WTC11 (cell line): ENCODE measurements at regions not wholly inside any gene's neighbourhood (a gene's known extent, or its start where the extent isn't known, plus 50 kb on each side); places are given as distances from the start of the nearest gene placed in this dataset.

Experiments used
- ATAC-seq: fragments of 200-7000 bp; cut with Tn5 transposase; 2 replicates; pipeline ENCODE4 v1.10.0; 2021; ENCODE audit warnings: mild to moderate bottlenecking, moderate library complexity
- CTCF ChIA-PET: fragments of 300-600 bp; sonication (Branson Sonifier 250); formaldehyde crosslinking; loops from one replicate; lab custom pipeline; 2021; ENCODE audit warnings: antibody characterized with exemption; lab: Charles Lee
- POLR2A ChIA-PET: fragments of 350-600 bp; sonication (Branson Sonifier 250); formaldehyde crosslinking; loops from one replicate; lab custom pipeline; 2021; ENCODE audit warnings: antibody characterized with exemption; lab: Charles Lee
- DNase-seq: peaks from one replicate; pipeline ENCODE4 v3.0.0; 2021; ENCODE audit warnings: low spot score
- H3K27ac Mint-ChIP-seq: 2 replicates; pipeline ENCODE4 v1.8.0; 2021; ENCODE audit warnings: mixed read lengths
- H3K27me3 Mint-ChIP-seq: 2 replicates; pipeline ENCODE4 v1.8.0; 2021; ENCODE audit warnings: low read depth, mild to moderate bottlenecking, moderate library complexity, mixed read lengths
- H3K36me3 Mint-ChIP-seq: 2 replicates; pipeline ENCODE4 v1.8.0; 2021; ENCODE audit warnings: mixed read lengths
- H3K4me1 Mint-ChIP-seq: 2 replicates; pipeline ENCODE4 v1.8.0; 2022; ENCODE audit warnings: mixed read lengths
- H3K4me3 Mint-ChIP-seq: 2 replicates; pipeline ENCODE4 v1.8.0; 2021; ENCODE audit warnings: mild to moderate bottlenecking, moderate library complexity, mixed read lengths
- H3K9me3 Mint-ChIP-seq: 2 replicates; pipeline ENCODE4 v1.8.0; 2021; ENCODE audit warnings: mixed read lengths
- ATF1 ChIP-seq: sonication (generic); formaldehyde crosslinking; IDR thresholded peaks from 2 replicates; pipeline ENCODE4 v1.8.1; 2023; ENCODE audit warnings: mild to moderate bottlenecking, moderate library complexity, missing genetic modification reagents
- CREB1 ChIP-seq: sonication (generic); formaldehyde crosslinking; IDR thresholded peaks from 2 replicates; pipeline ENCODE4 v1.8.0; 2023; ENCODE audit warnings: mild to moderate bottlenecking, missing genetic modification reagents
- FOXJ3 ChIP-seq: sonication (generic); formaldehyde crosslinking; IDR thresholded peaks from 2 replicates; pipeline ENCODE4 v1.9.0; 2021; ENCODE audit warnings: missing genetic modification reagents, mild to moderate bottlenecking, borderline replicate concordance
- FOXP1 ChIP-seq: sonication (generic); formaldehyde crosslinking; IDR thresholded peaks from 2 replicates; pipeline ENCODE4 v1.8.0; 2022; ENCODE audit warnings: missing genetic modification reagents, mild to moderate bottlenecking, moderate library complexity, borderline replicate concordance
- GABPB1 ChIP-seq: sonication (generic); formaldehyde crosslinking; IDR thresholded peaks from 2 replicates; pipeline ENCODE4 v1.8.1; 2023; ENCODE audit warnings: mild to moderate bottlenecking, missing genetic modification reagents
- JUN ChIP-seq: sonication (generic); formaldehyde crosslinking; IDR thresholded peaks from 2 replicates; pipeline ENCODE4 v1.8.0; 2023; ENCODE audit warnings: mild to moderate bottlenecking, missing genetic modification reagents
- KAT7 ChIP-seq: sonication (generic); formaldehyde crosslinking; IDR thresholded peaks from 2 replicates; pipeline ENCODE4 v1.8.1; 2023; ENCODE audit warnings: missing genetic modification reagents, mild to moderate bottlenecking, borderline replicate concordance
- MYBL2 ChIP-seq: sonication (generic); formaldehyde crosslinking; IDR thresholded peaks from 2 replicates; pipeline ENCODE4 v1.8.1; 2023; ENCODE audit warnings: mild to moderate bottlenecking, moderate library complexity, missing genetic modification reagents
- NR1H2 ChIP-seq: sonication (generic); formaldehyde crosslinking; IDR thresholded peaks from 2 replicates; pipeline ENCODE4 v1.9.0; 2021; ENCODE audit warnings: mild to moderate bottlenecking, moderate library complexity, missing genetic modification reagents
- TEAD1 ChIP-seq: sonication (generic); formaldehyde crosslinking; IDR thresholded peaks from 2 replicates; pipeline ENCODE4 v1.8.0; 2022; ENCODE audit warnings: mild to moderate bottlenecking, missing genetic modification reagents
- TP53 ChIP-seq: sonication (generic); formaldehyde crosslinking; IDR thresholded peaks from 2 replicates; pipeline ENCODE4 v1.8.1; 2023; ENCODE audit warnings: mild to moderate bottlenecking, missing genetic modification reagents
- ZNF263 ChIP-seq: sonication (generic); formaldehyde crosslinking; IDR thresholded peaks from 2 replicates; pipeline ENCODE4 v1.8.1; 2022; ENCODE audit warnings: low read depth, mild to moderate bottlenecking, moderate library complexity, missing genetic modification reagents
- ZNF671 ChIP-seq: fragments of 250-450 bp; sonication (Bioruptor Pico); IDR thresholded peaks from 2 replicates; pipeline ENCODE4 v1.8.0; 2021; ENCODE audit warnings: mild to moderate bottlenecking
- TF ChIP-seq, protein P1 (sequence below): sonication (generic); formaldehyde crosslinking; IDR thresholded peaks from 2 replicates; pipeline ENCODE4 v1.8.0; 2023; ENCODE audit warnings: missing genetic modification reagents, mild to moderate bottlenecking, borderline replicate concordance
- TF ChIP-seq, protein P2 (sequence below): sonication (generic); formaldehyde crosslinking; IDR thresholded peaks from 2 replicates; pipeline ENCODE4 v1.8.0; 2022; ENCODE audit warnings: mild to moderate bottlenecking, missing genetic modification reagents
- TF ChIP-seq, protein P3 (sequence below): sonication (generic); formaldehyde crosslinking; IDR thresholded peaks from 2 replicates; pipeline ENCODE4 v1.8.0; 2023; ENCODE audit warnings: mild to moderate bottlenecking, missing genetic modification reagents
- TF ChIP-seq, protein P4 (sequence below): fragments of 250-450 bp; sonication (Bioruptor Pico); IDR thresholded peaks from 2 replicates; pipeline ENCODE4 v1.9.0; 2021; ENCODE audit warnings: moderate library complexity, mild to moderate bottlenecking, inconsistent platforms, borderline replicate concordance
- TF ChIP-seq, protein P5 (sequence below): sonication (generic); formaldehyde crosslinking; IDR thresholded peaks from 2 replicates; pipeline ENCODE4 v1.8.1; 2023; ENCODE audit warnings: mild to moderate bottlenecking, moderate library complexity, missing genetic modification reagents
- TF ChIP-seq, protein P6 (sequence below): fragments of 250-450 bp; sonication (Bioruptor Pico); IDR thresholded peaks from 2 replicates; pipeline ENCODE4 v2.1.2; 2022; ENCODE audit warnings: mild to moderate bottlenecking, moderate library complexity
- TF ChIP-seq, protein P7 (sequence below): sonication (generic); formaldehyde crosslinking; IDR thresholded peaks from 2 replicates; pipeline ENCODE4 v1.8.1; 2022; ENCODE audit warnings: low read depth, missing genetic modification reagents, borderline replicate concordance

DNA sequence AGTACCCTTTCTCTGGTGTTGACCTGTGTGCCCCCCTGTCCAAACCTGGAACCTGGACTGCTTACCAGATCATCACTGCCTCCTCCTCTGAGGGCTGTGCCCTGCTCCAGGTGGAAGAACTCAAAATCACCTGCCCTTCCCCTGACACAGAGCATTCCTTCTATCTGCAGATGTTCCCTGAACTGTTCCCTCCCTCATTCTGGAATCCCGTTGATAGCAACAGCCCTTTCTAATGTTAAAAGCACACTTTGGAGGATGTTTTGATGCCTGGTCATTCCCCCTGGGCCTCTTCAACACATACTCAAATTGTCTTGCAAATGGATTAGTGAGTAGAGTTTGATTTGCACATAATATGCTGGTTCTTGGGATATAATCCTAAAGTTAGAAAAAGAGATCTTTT is 225.8 kb downstream of the FGF13 start:
- no peaks in the 10 kb centered on the region; the same call in 1 of the 2 replicates for H3K27me3 Mint-ChIP-seq

DNA sequence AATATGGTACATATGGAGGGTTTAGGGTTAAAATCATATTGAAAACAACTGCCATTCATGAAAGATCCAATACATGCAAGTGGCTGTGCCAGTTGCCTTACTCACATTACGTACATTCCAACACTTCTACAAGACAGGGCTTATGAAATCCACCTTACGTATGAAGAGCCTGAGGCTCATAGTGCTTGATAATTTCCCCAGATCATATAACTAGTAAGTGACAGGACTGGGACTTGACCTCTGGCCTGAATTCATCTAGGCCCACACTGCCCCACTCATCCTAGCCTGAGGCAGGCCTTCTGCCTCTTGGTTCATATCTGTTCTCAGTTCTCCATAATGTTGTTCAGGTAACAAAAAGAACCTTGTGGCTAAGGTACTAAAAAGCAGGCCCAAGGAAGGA is 226.3 kb downstream of the FGF13 start:
- H3K27ac Mint-ChIP-seq: peak overlapping the region; percentile 42; the same call in 1 of the 2 replicates
- TF ChIP-seq, protein P1, sequence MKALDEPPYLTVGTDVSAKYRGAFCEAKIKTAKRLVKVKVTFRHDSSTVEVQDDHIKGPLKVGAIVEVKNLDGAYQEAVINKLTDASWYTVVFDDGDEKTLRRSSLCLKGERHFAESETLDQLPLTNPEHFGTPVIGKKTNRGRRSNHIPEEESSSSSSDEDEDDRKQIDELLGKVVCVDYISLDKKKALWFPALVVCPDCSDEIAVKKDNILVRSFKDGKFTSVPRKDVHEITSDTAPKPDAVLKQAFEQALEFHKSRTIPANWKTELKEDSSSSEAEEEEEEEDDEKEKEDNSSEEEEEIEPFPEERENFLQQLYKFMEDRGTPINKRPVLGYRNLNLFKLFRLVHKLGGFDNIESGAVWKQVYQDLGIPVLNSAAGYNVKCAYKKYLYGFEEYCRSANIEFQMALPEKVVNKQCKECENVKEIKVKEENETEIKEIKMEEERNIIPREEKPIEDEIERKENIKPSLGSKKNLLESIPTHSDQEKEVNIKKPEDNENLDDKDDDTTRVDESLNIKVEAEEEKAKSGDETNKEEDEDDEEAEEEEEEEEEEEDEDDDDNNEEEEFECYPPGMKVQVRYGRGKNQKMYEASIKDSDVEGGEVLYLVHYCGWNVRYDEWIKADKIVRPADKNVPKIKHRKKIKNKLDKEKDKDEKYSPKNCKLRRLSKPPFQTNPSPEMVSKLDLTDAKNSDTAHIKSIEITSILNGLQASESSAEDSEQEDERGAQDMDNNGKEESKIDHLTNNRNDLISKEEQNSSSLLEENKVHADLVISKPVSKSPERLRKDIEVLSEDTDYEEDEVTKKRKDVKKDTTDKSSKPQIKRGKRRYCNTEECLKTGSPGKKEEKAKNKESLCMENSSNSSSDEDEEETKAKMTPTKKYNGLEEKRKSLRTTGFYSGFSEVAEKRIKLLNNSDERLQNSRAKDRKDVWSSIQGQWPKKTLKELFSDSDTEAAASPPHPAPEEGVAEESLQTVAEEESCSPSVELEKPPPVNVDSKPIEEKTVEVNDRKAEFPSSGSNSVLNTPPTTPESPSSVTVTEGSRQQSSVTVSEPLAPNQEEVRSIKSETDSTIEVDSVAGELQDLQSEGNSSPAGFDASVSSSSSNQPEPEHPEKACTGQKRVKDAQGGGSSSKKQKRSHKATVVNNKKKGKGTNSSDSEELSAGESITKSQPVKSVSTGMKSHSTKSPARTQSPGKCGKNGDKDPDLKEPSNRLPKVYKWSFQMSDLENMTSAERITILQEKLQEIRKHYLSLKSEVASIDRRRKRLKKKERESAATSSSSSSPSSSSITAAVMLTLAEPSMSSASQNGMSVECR: no peak
- TF ChIP-seq NR1H2 (CRISPR knock-in tag) (no peak), JUN (CRISPR knock-in tag) (no peak), FOXJ3 (no peak), TP53 (CRISPR knock-in tag) (no peak), FOXP1 (CRISPR knock-in tag) (no peak), ZNF671 (CRISPR knock-in tag) (no peak), ZNF263 (CRISPR knock-in tag) (no peak), GABPB1 (no peak), CREB1 (CRISPR knock-in tag) (no peak)
- TF ChIP-seq, protein P2, sequence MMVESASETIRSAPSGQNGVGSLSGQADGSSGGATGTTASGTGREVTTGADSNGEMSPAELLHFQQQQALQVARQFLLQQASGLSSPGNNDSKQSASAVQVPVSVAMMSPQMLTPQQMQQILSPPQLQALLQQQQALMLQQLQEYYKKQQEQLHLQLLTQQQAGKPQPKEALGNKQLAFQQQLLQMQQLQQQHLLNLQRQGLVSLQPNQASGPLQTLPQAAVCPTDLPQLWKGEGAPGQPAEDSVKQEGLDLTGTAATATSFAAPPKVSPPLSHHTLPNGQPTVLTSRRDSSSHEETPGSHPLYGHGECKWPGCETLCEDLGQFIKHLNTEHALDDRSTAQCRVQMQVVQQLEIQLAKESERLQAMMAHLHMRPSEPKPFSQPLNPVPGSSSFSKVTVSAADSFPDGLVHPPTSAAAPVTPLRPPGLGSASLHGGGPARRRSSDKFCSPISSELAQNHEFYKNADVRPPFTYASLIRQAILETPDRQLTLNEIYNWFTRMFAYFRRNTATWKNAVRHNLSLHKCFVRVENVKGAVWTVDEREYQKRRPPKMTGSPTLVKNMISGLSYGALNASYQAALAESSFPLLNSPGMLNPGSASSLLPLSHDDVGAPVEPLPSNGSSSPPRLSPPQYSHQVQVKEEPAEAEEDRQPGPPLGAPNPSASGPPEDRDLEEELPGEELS (CRISPR knock-in tag): no peak
- TF ChIP-seq, protein P3, sequence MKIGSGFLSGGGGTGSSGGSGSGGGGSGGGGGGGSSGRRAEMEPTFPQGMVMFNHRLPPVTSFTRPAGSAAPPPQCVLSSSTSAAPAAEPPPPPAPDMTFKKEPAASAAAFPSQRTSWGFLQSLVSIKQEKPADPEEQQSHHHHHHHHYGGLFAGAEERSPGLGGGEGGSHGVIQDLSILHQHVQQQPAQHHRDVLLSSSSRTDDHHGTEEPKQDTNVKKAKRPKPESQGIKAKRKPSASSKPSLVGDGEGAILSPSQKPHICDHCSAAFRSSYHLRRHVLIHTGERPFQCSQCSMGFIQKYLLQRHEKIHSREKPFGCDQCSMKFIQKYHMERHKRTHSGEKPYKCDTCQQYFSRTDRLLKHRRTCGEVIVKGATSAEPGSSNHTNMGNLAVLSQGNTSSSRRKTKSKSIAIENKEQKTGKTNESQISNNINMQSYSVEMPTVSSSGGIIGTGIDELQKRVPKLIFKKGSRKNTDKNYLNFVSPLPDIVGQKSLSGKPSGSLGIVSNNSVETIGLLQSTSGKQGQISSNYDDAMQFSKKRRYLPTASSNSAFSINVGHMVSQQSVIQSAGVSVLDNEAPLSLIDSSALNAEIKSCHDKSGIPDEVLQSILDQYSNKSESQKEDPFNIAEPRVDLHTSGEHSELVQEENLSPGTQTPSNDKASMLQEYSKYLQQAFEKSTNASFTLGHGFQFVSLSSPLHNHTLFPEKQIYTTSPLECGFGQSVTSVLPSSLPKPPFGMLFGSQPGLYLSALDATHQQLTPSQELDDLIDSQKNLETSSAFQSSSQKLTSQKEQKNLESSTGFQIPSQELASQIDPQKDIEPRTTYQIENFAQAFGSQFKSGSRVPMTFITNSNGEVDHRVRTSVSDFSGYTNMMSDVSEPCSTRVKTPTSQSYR: no peak
- TF ChIP-seq, protein P4, sequence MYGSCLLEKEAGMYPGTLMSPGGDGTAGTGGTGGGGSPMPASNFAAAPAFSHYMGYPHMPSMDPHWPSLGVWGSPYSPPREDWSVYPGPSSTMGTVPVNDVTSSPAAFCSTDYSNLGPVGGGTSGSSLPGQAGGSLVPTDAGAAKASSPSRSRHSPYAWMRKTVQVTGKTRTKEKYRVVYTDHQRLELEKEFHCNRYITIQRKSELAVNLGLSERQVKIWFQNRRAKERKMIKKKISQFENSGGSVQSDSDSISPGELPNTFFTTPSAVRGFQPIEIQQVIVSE: no peak

More for the DNA sequence above, 225.8 kb downstream of the FGF13 start:
- ATAC-seq (peak; percentile 93), DNase-seq (no peak)
- H3K36me3 Mint-ChIP-seq: no peaks in the 10 kb centered on the region
- peak overlapping the region; percentile 92 for H3K27ac Mint-ChIP-seq
- no peak overlapping the region for H3K4me3 Mint-ChIP-seq
- peaks cover 36% of the 10 kb centered on the region for H3K4me1 Mint-ChIP-seq
- ChIA-PET CTCF (no interaction called here), POLR2A (no interaction called here)
- TF ChIP-seq, protein P5, sequence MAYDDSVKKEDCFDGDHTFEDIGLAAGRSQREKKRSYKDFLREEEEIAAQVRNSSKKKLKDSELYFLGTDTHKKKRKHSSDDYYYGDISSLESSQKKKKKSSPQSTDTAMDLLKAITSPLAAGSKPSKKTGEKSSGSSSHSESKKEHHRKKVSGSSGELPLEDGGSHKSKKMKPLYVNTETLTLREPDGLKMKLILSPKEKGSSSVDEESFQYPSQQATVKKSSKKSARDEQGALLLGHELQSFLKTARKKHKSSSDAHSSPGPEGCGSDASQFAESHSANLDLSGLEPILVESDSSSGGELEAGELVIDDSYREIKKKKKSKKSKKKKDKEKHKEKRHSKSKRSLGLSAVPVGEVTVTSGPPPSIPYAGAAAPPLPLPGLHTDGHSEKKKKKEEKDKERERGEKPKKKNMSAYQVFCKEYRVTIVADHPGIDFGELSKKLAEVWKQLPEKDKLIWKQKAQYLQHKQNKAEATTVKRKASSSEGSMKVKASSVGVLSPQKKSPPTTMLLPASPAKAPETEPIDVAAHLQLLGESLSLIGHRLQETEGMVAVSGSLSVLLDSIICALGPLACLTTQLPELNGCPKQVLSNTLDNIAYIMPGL (CRISPR knock-in tag): no peak
- no peak for TF ChIP-seq MYBL2
- TF ChIP-seq, protein P6, sequence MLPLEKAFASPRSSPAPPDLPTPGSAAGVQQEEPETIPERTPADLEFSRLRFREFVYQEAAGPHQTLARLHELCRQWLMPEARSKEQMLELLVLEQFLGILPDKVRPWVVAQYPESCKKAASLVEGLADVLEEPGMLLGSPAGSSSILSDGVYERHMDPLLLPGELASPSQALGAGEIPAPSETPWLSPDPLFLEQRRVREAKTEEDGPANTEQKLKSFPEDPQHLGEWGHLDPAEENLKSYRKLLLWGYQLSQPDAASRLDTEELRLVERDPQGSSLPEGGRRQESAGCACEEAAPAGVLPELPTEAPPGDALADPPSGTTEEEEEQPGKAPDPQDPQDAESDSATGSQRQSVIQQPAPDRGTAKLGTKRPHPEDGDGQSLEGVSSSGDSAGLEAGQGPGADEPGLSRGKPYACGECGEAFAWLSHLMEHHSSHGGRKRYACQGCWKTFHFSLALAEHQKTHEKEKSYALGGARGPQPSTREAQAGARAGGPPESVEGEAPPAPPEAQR: no peak
- no peak for TF ChIP-seq KAT7 (CRISPR knock-in tag)
- 0 out of 2 replicates have a peak, but pooled peaks have one; percentile 26 for TF ChIP-seq TEAD1 (CRISPR knock-in tag)
- TF ChIP-seq, protein P7, sequence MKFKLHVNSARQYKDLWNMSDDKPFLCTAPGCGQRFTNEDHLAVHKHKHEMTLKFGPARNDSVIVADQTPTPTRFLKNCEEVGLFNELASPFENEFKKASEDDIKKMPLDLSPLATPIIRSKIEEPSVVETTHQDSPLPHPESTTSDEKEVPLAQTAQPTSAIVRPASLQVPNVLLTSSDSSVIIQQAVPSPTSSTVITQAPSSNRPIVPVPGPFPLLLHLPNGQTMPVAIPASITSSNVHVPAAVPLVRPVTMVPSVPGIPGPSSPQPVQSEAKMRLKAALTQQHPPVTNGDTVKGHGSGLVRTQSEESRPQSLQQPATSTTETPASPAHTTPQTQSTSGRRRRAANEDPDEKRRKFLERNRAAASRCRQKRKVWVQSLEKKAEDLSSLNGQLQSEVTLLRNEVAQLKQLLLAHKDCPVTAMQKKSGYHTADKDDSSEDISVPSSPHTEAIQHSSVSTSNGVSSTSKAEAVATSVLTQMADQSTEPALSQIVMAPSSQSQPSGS (CRISPR knock-in tag): no peak
- TF ChIP-seq ATF1 (CRISPR knock-in tag): no peak
- TF ChIP-seq GABPB1: no peak
- no peaks in the 10 kb centered on the region for H3K9me3 Mint-ChIP-seq

More for the DNA sequence above, 226.3 kb downstream of the FGF13 start:
- POLR2A ChIA-PET: no interaction called here
- Mint-ChIP-seq H3K27me3 (no peaks in the 10 kb centered on the region; the same call in 1 of the 2 replicates), H3K4me1 (peaks cover 36% of the 10 kb centered on the region), H3K9me3 (no peaks in the 10 kb centered on the region), H3K36me3 (no peaks in the 10 kb centered on the region), H3K4me3 (no peak overlapping the region)
- ATAC-seq (no peak), DNase-seq (no peak)
- CTCF ChIA-PET: no interaction called here
